GM12864 (cell line): ENCODE measurements at regions not wholly inside any gene's neighbourhood (a gene's known extent, or its start where the extent isn't known, plus 50 kb on each side); places are given as distances from the start of the nearest gene placed in this dataset.
"Not testable (repeated sequence)": the region's sequence is repeated elsewhere in the genome, so short reads cannot be mapped to it uniquely, and the experiment has no call there.

Experiments used
- DNase-seq: peaks from one replicate; pipeline ENCODE4 v3.0.0-alpha.2; 2011; ENCODE audit warnings: low read depth
- H3K4me3 ChIP-seq: 2 replicates; pipeline ENCODE4 v1.5.1; 2011; ENCODE audit warnings: mild to moderate bottlenecking, low read depth, low read length, control low read depth
- CTCF ChIP-seq: IDR thresholded peaks from 2 replicates; pipeline ENCODE4 v1.5.1; 2011; ENCODE audit warnings: low read depth, mild to moderate bottlenecking, moderate library complexity, low read length, control low read depth, inconsistent platforms; ENCODE audit errors: missing control alignments

DNA sequence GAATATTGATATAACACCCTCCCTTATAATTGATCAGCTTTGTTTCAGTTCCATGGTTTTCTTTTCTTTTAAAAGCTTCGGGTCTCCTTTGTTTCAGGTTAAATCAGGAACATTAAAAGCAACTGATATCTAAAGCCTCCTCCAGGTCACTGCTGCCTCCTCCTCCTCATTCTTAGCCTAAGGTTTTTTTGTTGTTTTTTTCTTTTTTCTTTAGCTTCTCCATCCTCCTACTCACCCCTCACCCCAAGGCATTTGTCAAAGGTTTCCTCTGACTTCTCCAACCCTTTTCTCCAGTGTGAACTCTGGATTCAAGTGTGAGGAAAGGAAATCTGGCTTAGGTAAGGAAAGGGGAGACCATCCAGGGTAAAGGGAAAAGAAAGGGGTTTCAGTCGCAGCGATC, 420.2 kb upstream of the NFE2L3 start:
- H3K4me3 ChIP-seq = no peak overlapping the region
- TF ChIP-seq CTCF = no peak
- DNase-seq = no peak

- no peak for TF ChIP-seq CTCF
- no peak overlapping the region for H3K4me3 ChIP-seq
- no peak for DNase-seq
Measured at GRCh38 chr7:25732766-25733217, 419.2 kb upstream of the NFE2L3 start.

- TF ChIP-seq CTCF = no peak
- no peak overlapping the region for H3K4me3 ChIP-seq
- no peak for DNase-seq
Measured at GRCh38 chr7:25735674-25736242, 416.2 kb upstream of the NFE2L3 start.

- DNase-seq = no peak
- no peak for TF ChIP-seq CTCF
Measured at GRCh38 chr7:25738528-25738927, 413.5 kb upstream of the NFE2L3 start.

DNA sequence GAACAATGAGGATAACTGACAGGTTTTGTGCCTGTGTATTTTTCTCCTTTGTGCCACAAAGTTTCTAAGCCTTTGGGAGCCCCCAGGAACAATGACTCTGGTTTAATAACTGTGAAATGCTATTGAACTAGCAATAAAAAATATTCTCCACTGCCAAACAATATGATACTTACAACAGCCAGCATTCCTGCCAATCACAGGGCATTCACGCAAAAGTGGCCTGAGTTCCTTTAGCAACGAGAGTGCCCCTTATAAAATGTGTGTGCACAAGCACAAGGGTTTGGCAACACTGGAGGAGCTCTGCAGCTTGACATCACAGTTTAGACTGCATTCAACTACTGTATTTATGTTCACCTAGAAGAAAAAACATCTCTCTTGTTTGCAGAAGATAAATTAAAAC, 412.9 kb upstream of the NFE2L3 start:
- no peak overlapping the region for H3K4me3 ChIP-seq
- no peak for DNase-seq
- TF ChIP-seq CTCF = no peak

More at GRCh38 chr7:25738528-25738927, 413.5 kb upstream of the NFE2L3 start:
- no peak overlapping the region for H3K4me3 ChIP-seq

DNA sequence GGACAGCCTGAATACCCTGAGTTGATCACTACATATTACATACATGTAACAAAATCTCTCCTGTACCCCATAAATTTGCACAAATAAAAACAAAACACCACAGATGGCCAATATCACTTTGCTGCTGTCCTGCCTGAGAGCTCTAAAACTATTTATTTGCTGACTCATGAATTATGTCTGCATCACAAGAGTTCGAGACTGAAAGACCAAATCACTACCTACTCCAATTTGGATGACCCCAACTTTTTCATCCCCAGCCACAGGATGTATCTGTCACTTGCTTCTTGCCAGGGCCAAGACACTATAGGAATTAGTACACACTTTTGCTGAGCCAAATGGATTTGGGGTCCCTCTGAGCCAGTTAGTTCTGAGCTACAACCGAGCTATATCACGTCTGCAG, 409.7 kb upstream of the NFE2L3 start:
- TF ChIP-seq CTCF = no peak
- DNase-seq = no peak
- no peak overlapping the region for H3K4me3 ChIP-seq

- not testable (repeated sequence) for DNase-seq, H3K4me3 ChIP-seq
Measured at GRCh38 chr7:25743670-25744451, 408.1 kb upstream of the NFE2L3 start.
